GM12872 (cell line): ENCODE measurements at regions not wholly inside any gene's neighbourhood (a gene's known extent, or its start where the extent isn't known, plus 50 kb on each side); places are given as distances from the start of the nearest gene placed in this dataset.

Experiments used
- CTCF ChIP-seq: IDR thresholded peaks from 3 replicates; pipeline ENCODE4 v1.5.1; 2011; ENCODE audit warnings: low read depth, mild to moderate bottlenecking, low read length, moderate library complexity; ENCODE audit not compliant: insufficient read depth

- TF ChIP-seq CTCF = no peak
Measured at GRCh38 chrX:42149765-42150164, 226.4 kb upstream of the CASK start.

- no peak for TF ChIP-seq CTCF
Measured at GRCh38 chrX:42149281-42149680, 225.9 kb upstream of the CASK start.

- no peak for TF ChIP-seq CTCF
Measured at GRCh38 chrX:42143866-42144592, 220.7 kb upstream of the CASK start.

- no peak for TF ChIP-seq CTCF
Measured at GRCh38 chrX:42140320-42140719, 217.0 kb upstream of the CASK start.

- TF ChIP-seq CTCF = no peak
Measured at GRCh38 chrX:42135583-42136228, 212.4 kb upstream of the CASK start.

GRCh38 chrX:42131856-42132255 lies 208.5 kb upstream of the CASK start:
- no peak for TF ChIP-seq CTCF

- TF ChIP-seq CTCF = no peak
Measured at GRCh38 chrX:42129022-42129940, 205.9 kb upstream of the CASK start.
